Neural cell (in vitro differentiated cells): ENCODE measurements at regions not wholly inside any gene's neighbourhood (a gene's known extent, or its start where the extent isn't known, plus 50 kb on each side); places are given as distances from the start of the nearest gene placed in this dataset.

ENCODE experiments used
- H2AFZ ChIP-seq: fragments of 200-600, 300-800 bp; sonication (generic), shearing (Covaris generic); 2 replicates; pipeline ENCODE4 v1.6.0; 2014; ENCODE audit warnings: low read depth, mild to moderate bottlenecking, antibody characterized with exemption, low read length, moderate library complexity
- H3F3A ChIP-seq: fragments of 200-600 bp; shearing (Covaris generic); 2 replicates; pipeline ENCODE4 v1.6.1; 2016; ENCODE audit warnings: mild to moderate bottlenecking, moderate library complexity, mixed read lengths, antibody characterized with exemption, low read length; ENCODE audit not compliant: insufficient read depth, poor library complexity, severe bottlenecking
- H3K27ac ChIP-seq: fragments of 200-600, 300-800 bp; sonication (generic), shearing (Covaris generic); 2 replicates; pipeline ENCODE4 v1.5.1; 2014; ENCODE audit warnings: mild to moderate bottlenecking, low read length, moderate library complexity
- H3K27me3 ChIP-seq: fragments of 300-800, 200-600 bp; sonication (generic), shearing (Covaris generic); 2 replicates; pipeline ENCODE4 v1.6.0; 2014; ENCODE audit warnings: mild to moderate bottlenecking, low read depth, low read length, moderate library complexity; ENCODE audit not compliant: insufficient read depth
- H3K36me3 ChIP-seq: fragments of 300-800, 200-600 bp; sonication (generic), shearing (Covaris generic); 2 replicates; pipeline ENCODE4 v1.5.1; 2014; ENCODE audit warnings: mild to moderate bottlenecking, antibody characterized with exemption, low read length, moderate library complexity; ENCODE audit not compliant: insufficient read depth
- H3K4me2 ChIP-seq: fragments of 300-800, 200-600 bp; sonication (generic), shearing (Covaris generic); 2 replicates; pipeline ENCODE4 v1.6.0; 2014; ENCODE audit warnings: mild to moderate bottlenecking, low read length
- H3K4me3 ChIP-seq: fragments of 300-800, 200-600 bp; sonication (generic), shearing (Covaris generic); 2 replicates; pipeline ENCODE4 v1.5.1; 2014; ENCODE audit warnings: mild to moderate bottlenecking, low read length, moderate library complexity
- H3K79me2 ChIP-seq: fragments of 200-600 bp; shearing (Covaris generic); replicated peaks from 2 replicates; pipeline ENCODE4 v1.6.0; 2014; ENCODE audit warnings: mild to moderate bottlenecking, low read length, moderate library complexity; ENCODE audit not compliant: insufficient read depth
- H3K9ac ChIP-seq: fragments of 300-800, 200-600 bp; sonication (generic), shearing (Covaris generic); 2 replicates; pipeline ENCODE4 v1.6.1; 2016; ENCODE audit warnings: mild to moderate bottlenecking, low read length, mixed read lengths
- H3K9me2 ChIP-seq: fragments of 200-600 bp; shearing (Covaris generic); 2 replicates; pipeline ENCODE4 v1.6.1; 2016; ENCODE audit warnings: mild to moderate bottlenecking, low read length, mixed read lengths; ENCODE audit not compliant: insufficient read depth
- H3K9me3 ChIP-seq: fragments of 200-600, 300-800 bp; sonication (generic), shearing (Covaris generic); 2 replicates; pipeline ENCODE4 v1.6.1; 2016; ENCODE audit warnings: mild to moderate bottlenecking, mixed run types, low read length, moderate library complexity, mixed read lengths
- H4K20me1 ChIP-seq: fragments of 200-600 bp; shearing (Covaris generic); 2 replicates; pipeline ENCODE4 v1.6.1; 2016; ENCODE audit warnings: mild to moderate bottlenecking, mixed run types; ENCODE audit not compliant: insufficient read depth
- EP300 ChIP-seq: fragments of 450-650 bp; conservative IDR thresholded peaks from 2 replicates; pipeline ENCODE4 v1.6.1; 2014; ENCODE audit warnings: antibody characterized with exemption, mild to moderate bottlenecking, moderate library complexity; ENCODE audit not compliant: poor library complexity, severe bottlenecking
- EZH2 ChIP-seq: fragments of 200-600, 300-800 bp; shearing (Covaris generic), sonication (generic); IDR thresholded peaks from 2 replicates; pipeline ENCODE4 v1.6.1; 2014; ENCODE audit warnings: antibody characterized with exemption, low read length, borderline replicate concordance, mild to moderate bottlenecking; ENCODE audit not compliant: insufficient read depth, poor library complexity, severe bottlenecking
- MXI1 ChIP-seq: fragments of 450-650 bp; conservative IDR thresholded peaks from 2 replicates; pipeline ENCODE4 v1.6.1; 2014; ENCODE audit warnings: antibody characterized with exemption, mild to moderate bottlenecking; ENCODE audit not compliant: poor library complexity, severe bottlenecking
- POLR2AphosphoS5 ChIP-seq: IDR thresholded peaks from 2 replicates; pipeline ENCODE4 v1.6.1; 2012
- RAD21 ChIP-seq: fragments of 450-650 bp; conservative IDR thresholded peaks from 2 replicates; pipeline ENCODE4 v1.6.1; 2014; ENCODE audit warnings: antibody characterized with exemption, mild to moderate bottlenecking, moderate library complexity
- SMC3 ChIP-seq: fragments of 450-650 bp; conservative IDR thresholded peaks from 2 replicates; pipeline ENCODE4 v1.6.1; 2014; ENCODE audit warnings: antibody characterized with exemption, mild to moderate bottlenecking, moderate library complexity; ENCODE audit not compliant: poor library complexity
- TAF1 ChIP-seq: IDR thresholded peaks from 2 replicates; pipeline ENCODE4 v1.6.1; 2012; ENCODE audit warnings: low read depth
- TF ChIP-seq, protein P1 (sequence below): IDR thresholded peaks from 2 replicates; pipeline ENCODE4 v1.6.1; 2012; ENCODE audit warnings: borderline replicate concordance
- TF ChIP-seq, protein P2 (sequence below): fragments of 450-650 bp; IDR thresholded peaks from 2 replicates; pipeline ENCODE4 v1.5.1; 2014; ENCODE audit warnings: antibody characterized with exemption, mild to moderate bottlenecking, moderate library complexity; ENCODE audit not compliant: poor library complexity, severe bottlenecking

DNA sequence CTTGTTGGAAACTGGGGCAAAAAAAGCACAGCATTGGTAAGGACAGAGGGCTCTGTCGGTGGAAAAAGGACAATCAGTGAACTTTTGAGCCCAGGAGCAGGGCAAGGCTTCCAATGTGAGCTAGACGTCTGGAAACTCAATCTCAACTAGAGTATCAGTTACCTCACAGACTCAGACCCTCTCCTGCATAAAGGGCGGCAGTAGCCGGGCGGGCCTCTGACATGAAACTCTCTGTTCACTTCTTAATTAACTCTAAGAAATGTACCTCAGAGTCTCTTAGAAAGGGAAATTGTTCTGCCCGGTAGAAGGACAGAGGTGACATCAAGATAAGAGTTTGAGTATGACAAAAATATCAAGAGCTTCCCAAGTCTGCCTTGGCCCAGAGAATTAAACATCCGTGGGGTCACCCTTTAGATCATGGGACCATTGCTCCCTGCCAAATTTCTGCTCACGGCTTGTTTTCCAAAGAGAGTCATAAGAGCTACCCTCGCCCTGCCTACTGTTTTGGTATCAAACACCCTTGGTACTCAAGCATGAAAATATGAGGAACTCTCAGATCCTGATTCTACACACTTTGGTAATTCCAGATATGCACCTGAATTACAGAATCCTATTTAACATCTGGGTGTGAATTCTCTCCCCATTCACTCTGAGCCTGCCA is 103.5 kb upstream of the PKDCC start:
- TF ChIP-seq EP300 (no peak), SMC3 (no peak), TAF1 (no peak), MXI1 (no peak), POLR2AphosphoS5 (no peak), RAD21 (no peak), EZH2 (no peak)
- TF ChIP-seq, protein P1, sequence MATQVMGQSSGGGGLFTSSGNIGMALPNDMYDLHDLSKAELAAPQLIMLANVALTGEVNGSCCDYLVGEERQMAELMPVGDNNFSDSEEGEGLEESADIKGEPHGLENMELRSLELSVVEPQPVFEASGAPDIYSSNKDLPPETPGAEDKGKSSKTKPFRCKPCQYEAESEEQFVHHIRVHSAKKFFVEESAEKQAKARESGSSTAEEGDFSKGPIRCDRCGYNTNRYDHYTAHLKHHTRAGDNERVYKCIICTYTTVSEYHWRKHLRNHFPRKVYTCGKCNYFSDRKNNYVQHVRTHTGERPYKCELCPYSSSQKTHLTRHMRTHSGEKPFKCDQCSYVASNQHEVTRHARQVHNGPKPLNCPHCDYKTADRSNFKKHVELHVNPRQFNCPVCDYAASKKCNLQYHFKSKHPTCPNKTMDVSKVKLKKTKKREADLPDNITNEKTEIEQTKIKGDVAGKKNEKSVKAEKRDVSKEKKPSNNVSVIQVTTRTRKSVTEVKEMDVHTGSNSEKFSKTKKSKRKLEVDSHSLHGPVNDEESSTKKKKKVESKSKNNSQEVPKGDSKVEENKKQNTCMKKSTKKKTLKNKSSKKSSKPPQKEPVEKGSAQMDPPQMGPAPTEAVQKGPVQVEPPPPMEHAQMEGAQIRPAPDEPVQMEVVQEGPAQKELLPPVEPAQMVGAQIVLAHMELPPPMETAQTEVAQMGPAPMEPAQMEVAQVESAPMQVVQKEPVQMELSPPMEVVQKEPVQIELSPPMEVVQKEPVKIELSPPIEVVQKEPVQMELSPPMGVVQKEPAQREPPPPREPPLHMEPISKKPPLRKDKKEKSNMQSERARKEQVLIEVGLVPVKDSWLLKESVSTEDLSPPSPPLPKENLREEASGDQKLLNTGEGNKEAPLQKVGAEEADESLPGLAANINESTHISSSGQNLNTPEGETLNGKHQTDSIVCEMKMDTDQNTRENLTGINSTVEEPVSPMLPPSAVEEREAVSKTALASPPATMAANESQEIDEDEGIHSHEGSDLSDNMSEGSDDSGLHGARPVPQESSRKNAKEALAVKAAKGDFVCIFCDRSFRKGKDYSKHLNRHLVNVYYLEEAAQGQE: no peak
- TF ChIP-seq, protein P2, sequence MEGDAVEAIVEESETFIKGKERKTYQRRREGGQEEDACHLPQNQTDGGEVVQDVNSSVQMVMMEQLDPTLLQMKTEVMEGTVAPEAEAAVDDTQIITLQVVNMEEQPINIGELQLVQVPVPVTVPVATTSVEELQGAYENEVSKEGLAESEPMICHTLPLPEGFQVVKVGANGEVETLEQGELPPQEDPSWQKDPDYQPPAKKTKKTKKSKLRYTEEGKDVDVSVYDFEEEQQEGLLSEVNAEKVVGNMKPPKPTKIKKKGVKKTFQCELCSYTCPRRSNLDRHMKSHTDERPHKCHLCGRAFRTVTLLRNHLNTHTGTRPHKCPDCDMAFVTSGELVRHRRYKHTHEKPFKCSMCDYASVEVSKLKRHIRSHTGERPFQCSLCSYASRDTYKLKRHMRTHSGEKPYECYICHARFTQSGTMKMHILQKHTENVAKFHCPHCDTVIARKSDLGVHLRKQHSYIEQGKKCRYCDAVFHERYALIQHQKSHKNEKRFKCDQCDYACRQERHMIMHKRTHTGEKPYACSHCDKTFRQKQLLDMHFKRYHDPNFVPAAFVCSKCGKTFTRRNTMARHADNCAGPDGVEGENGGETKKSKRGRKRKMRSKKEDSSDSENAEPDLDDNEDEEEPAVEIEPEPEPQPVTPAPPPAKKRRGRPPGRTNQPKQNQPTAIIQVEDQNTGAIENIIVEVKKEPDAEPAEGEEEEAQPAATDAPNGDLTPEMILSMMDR: no peak
- no peak overlapping the region for H3K27ac ChIP-seq

DNA sequence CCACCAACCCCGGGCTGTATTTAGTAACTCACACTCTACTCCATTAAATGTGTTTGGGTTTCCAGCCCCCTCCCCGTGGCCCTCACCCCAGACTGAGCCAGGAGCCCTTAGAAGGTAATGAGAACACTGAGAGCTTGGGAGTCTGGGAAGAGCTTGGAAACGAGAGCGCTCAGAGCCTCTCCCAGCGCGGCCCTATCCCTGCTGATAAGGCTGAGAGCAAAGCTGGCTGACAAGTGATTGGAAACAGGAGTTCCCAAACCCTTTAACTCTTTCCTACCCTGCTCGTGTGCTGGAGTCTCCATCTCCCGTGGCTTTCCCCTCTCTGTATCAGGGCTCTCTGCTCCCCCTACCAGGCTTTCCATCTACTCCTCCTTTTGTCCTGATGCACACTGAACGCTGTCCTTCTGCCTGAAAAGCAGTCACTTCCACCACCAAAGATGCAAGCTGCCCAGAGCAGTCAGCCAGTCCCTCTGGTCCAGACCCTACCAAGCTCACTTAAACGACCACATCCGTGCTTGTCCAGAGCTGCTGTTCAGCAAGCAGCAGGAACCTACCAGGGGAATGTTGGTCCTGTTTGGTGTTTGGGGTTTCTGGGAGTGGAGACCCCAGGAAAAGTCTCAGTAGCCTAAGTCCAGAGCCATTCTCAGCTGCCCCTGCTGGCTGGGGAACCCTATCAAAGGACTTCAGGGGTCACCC is 100.0 kb upstream of the PKDCC start:
- H3K27ac ChIP-seq: no peak overlapping the region
- no peak overlapping the region for H3K4me2 ChIP-seq
- no peak overlapping the region for H3K4me3 ChIP-seq

More for the DNA sequence above, 103.5 kb upstream of the PKDCC start:
- Histone ChIP-seq H3K36me3 (no peaks in the 10 kb centered on the region), H3K27me3 (no peaks in the 10 kb centered on the region), H3K79me2 (no peaks in the 10 kb centered on the region), H2AFZ (no peak overlapping the region), H3F3A (no peaks in the 10 kb centered on the region), H3K9me2 (no peaks in the 10 kb centered on the region), H3K9ac (no peak overlapping the region), H3K9me3 (no peaks in the 10 kb centered on the region), H4K20me1 (no peaks in the 10 kb centered on the region), H3K4me3 (no peak overlapping the region), H3K4me2 (no peak overlapping the region)

More for the DNA sequence above, 100.0 kb upstream of the PKDCC start:
- TF ChIP-seq EZH2 (no peak), POLR2AphosphoS5 (no peak), EP300 (no peak), SMC3 (no peak), RAD21 (no peak), MXI1 (no peak), TAF1 (no peak)
- TF ChIP-seq, protein P2: no peak
- TF ChIP-seq, protein P1: no peak
- no peaks in the 10 kb centered on the region for H3F3A ChIP-seq
- no peaks in the 10 kb centered on the region for H3K79me2 ChIP-seq
- no peaks in the 10 kb centered on the region for H3K9me3 ChIP-seq
- no peaks in the 10 kb centered on the region for H3K9me2 ChIP-seq
- H4K20me1 ChIP-seq: no peaks in the 10 kb centered on the region
- no peaks in the 10 kb centered on the region for H3K27me3 ChIP-seq
- H3K9ac ChIP-seq: no peak overlapping the region
- no peak overlapping the region for H2AFZ ChIP-seq
- H3K36me3 ChIP-seq: no peaks in the 10 kb centered on the region
